ENCODE measurements at regions not wholly inside any gene's neighbourhood (a gene's known extent, or its start where the extent isn't known, plus 50 kb on each side); places are given as distances from the start of the nearest gene placed in this dataset.
A peak's percentile ranks its signal among the peaks of the same experiment; 100 is the strongest.
"Not testable (repeated sequence)": the region's sequence is repeated elsewhere in the genome, so short reads cannot be mapped to it uniquely, and the experiment has no call there.

DNA sequence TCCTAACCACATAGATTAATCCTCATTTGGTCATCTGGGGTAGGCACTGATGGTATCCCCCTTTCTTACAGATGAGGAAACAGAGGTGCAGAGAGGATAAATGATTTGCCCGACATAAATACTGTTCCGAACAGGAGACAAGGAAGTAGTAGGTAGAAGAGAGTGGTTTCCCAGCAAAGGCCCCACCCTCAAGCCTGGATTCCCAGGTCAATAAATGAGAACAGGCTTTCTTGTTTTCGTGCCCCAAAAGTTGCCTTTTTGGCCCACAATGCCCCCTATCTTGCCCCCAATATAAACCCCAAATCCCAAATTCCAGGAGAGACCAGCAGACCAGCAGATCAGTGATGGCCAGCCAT is 125.5 kb upstream of the PRR20G start:
- DNase-seq (no peak), ATAC-seq (no peak)
- TF ChIP-seq CTCF (IDR thresholded peaks at IDR 0.05) = no peak
- Histone ChIP-seq H3K27me3 (peaks cover 0 to 67% (median 59%) of the 10 kb centered on the region in 7 donors), H3K4me3 (no peak overlapping the region), H3K4me1 (no peaks in the 10 kb centered on the region), H3K9me3 (no peaks in the 10 kb centered on the region), H3K27ac (no peak overlapping the region), H3K36me3 (no peaks in the 10 kb centered on the region)
- 84 to 88% methylated on average over 3 of the region's 3 CpGs for WGBS, 2 donors
- intact Hi-C loops (cut with DNase I) = no loop called here

DNA sequence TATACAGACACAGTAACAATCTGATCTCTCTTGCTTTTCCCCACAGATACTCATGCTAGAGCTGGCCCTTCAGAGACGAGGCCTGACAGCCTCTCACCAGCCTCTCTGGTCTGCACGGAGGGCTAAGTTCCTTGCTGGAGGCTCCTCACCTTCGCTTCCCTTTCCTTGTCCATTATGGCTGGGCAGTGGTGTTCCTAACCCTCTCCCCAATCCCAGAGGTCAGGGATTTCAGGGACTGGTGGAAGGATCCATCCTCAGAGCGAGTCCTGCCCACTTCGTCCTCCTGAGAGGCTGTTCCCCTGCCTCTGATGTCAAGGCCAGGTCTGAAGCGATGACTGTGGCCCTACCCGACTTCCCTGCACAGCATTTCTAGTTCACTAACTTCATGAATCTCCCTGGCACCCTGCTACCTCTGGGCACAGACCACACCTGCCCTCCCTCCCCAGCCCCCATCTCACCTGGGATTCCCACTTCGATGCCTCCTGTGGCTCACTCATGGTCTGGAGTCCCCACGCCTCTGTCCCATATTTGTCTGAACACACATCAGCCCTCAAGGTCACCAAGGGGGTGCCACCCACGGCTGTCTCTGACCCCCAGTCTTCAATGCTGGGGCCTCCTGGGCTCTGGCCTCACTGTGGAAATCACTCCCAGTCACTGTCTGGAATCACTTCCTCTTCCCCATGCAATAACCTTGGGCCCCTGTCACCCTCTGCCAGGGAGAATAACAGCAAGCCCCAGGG is 124.9 kb upstream of the PRR20G start:
- H3K27ac ChIP-seq = no peak overlapping the region
- H3K4me1 ChIP-seq = no peaks in the 10 kb centered on the region
- H3K36me3 ChIP-seq = no peaks in the 10 kb centered on the region
- ATAC-seq = no peak
- H3K9me3 ChIP-seq = no peaks in the 10 kb centered on the region
- peaks cover 0 to 63% (median 54%) of the 10 kb centered on the region in 7 donors for H3K27me3 ChIP-seq
- peak in 1 of 2 donors; percentile 1 for DNase-seq
- no peak overlapping the region for H3K4me3 ChIP-seq
- 78 to 80% methylated on average over 10 of the region's 10 CpGs for WGBS, 2 donors
- TF ChIP-seq CTCF (IDR thresholded peaks at IDR 0.05) = no peak
- intact Hi-C loops (cut with DNase I) = no loop called here

- H3K4me1 ChIP-seq; H3K36me3 ChIP-seq; DNase-seq; H3K27ac ChIP-seq; intact Hi-C loops (cut with DNase I); H3K9me3 ChIP-seq; H3K4me3 ChIP-seq; ATAC-seq: not testable (repeated sequence)
- WGBS, 2 donors = 50 to 55% methylated on average over 8 of the region's 9 CpGs
- H3K27me3 ChIP-seq = peaks cover 0 to 58% (median 51%) of the 10 kb centered on the region in 7 donors
Observed at GRCh38 chr3:127411875-127412274, 124.0 kb upstream of the PRR20G start.

- H3K9me3 ChIP-seq = no peaks in the 10 kb centered on the region
- H3K4me1 ChIP-seq = no peaks in the 10 kb centered on the region
- H3K27me3 ChIP-seq = peaks cover 0 to 61% (median 44%) of the 10 kb centered on the region in 7 donors
- ATAC-seq (no peak), DNase-seq (no peak)
- no peak overlapping the region for H3K27ac ChIP-seq
- intact Hi-C loops (cut with DNase I) = no loop called here
- 45 to 49% methylated on average over 4 of the region's 4 CpGs for WGBS, 2 donors
- no peaks in the 10 kb centered on the region for H3K36me3 ChIP-seq
- no peak overlapping the region for H3K4me3 ChIP-seq
- no peak for TF ChIP-seq CTCF (IDR thresholded peaks at IDR 0.05)
Observed at GRCh38 chr3:127411083-127411727, 123.4 kb upstream of the PRR20G start.

DNA sequence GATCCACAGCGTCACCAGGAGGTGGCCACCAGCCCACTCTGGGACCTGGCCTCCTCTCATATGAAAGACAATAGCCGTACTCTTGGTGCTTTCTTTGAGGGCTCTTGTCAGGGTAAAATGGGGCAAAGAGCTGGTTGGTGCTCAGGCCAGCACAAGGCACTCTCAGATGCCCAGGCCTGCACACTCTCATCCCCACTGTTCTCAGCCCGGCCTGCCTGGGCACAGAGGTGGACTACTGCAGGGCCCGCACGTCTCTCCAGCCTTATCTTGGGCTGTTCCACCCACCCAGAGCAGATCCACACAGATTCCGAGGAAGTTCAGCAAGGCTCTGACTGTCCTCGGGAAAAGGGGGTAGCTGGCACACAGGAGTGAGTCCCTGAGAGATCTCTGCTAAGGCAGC is 122.8 kb upstream of the PRR20G start:
- peak in 1 of 2 donors; percentile 1 for DNase-seq
- H3K36me3 ChIP-seq = no peaks in the 10 kb centered on the region
- no peak overlapping the region for H3K27ac ChIP-seq
- no peak overlapping the region for H3K4me3 ChIP-seq
- no peak for ATAC-seq
- 82 to 88% methylated on average over 7 of the region's 7 CpGs for WGBS, 2 donors
- no peaks in the 10 kb centered on the region for H3K4me1 ChIP-seq
- no peak for TF ChIP-seq CTCF (IDR thresholded peaks at IDR 0.05)
- no peaks in the 10 kb centered on the region for H3K9me3 ChIP-seq
- intact Hi-C loops (cut with DNase I) = no loop called here
- peaks cover 0 to 65% (median 40%) of the 10 kb centered on the region in 7 donors for H3K27me3 ChIP-seq
